ENCODE measurements at regions not wholly inside any gene's neighbourhood (a gene's known extent, or its start where the extent isn't known, plus 50 kb on each side); places are given as distances from the start of the nearest gene placed in this dataset.

- TF ChIP-seq MAX (CRISPR knock-in tag; IDR thresholded peaks at IDR 0.05) (no peak), CREB1 (CRISPR knock-in tag; IDR thresholded peaks at IDR 0.05) (no peak), CTCF (IDR thresholded peaks at IDR 0.05) (no peak), ATF3 (CRISPR knock-in tag; conservative IDR thresholded peaks at IDR 0.05) (no peak), ESRRA (CRISPR knock-in tag; IDR thresholded peaks at IDR 0.05; ENCODE audit: borderline replicate concordance) (no peak), KAT7 (CRISPR knock-in tag; IDR thresholded peaks at IDR 0.05; ENCODE audit: borderline replicate concordance) (no peak), ATF2 (CRISPR knock-in tag; IDR thresholded peaks at IDR 0.05; ENCODE audit: borderline replicate concordance, low read depth) (no peak), USF1 (CRISPR knock-in tag; IDR thresholded peaks at IDR 0.05) (no peak), TEAD4 (CRISPR knock-in tag; IDR thresholded peaks at IDR 0.05) (no peak), E2F1 (CRISPR knock-in tag; IDR thresholded peaks at IDR 0.05) (no peak)
- TF ChIP-seq, protein P1, sequence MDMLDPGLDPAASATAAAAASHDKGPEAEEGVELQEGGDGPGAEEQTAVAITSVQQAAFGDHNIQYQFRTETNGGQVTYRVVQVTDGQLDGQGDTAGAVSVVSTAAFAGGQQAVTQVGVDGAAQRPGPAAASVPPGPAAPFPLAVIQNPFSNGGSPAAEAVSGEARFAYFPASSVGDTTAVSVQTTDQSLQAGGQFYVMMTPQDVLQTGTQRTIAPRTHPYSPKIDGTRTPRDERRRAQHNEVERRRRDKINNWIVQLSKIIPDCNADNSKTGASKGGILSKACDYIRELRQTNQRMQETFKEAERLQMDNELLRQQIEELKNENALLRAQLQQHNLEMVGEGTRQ (CRISPR knock-in tag; IDR thresholded peaks at IDR 0.05), result no peak
- TF ChIP-seq, protein P2, sequence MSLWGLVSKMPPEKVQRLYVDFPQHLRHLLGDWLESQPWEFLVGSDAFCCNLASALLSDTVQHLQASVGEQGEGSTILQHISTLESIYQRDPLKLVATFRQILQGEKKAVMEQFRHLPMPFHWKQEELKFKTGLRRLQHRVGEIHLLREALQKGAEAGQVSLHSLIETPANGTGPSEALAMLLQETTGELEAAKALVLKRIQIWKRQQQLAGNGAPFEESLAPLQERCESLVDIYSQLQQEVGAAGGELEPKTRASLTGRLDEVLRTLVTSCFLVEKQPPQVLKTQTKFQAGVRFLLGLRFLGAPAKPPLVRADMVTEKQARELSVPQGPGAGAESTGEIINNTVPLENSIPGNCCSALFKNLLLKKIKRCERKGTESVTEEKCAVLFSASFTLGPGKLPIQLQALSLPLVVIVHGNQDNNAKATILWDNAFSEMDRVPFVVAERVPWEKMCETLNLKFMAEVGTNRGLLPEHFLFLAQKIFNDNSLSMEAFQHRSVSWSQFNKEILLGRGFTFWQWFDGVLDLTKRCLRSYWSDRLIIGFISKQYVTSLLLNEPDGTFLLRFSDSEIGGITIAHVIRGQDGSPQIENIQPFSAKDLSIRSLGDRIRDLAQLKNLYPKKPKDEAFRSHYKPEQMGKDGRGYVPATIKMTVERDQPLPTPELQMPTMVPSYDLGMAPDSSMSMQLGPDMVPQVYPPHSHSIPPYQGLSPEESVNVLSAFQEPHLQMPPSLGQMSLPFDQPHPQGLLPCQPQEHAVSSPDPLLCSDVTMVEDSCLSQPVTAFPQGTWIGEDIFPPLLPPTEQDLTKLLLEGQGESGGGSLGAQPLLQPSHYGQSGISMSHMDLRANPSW (CRISPR knock-in tag; conservative IDR thresholded peaks at IDR 0.05; ENCODE audit: low read depth), result no peak
These were observed 1363.7 kb upstream of the TMEM132C start for GRCh38 chr12:126903027-126903876.
